ENCODE measurements at regions not wholly inside any gene's neighbourhood (a gene's known extent, or its start where the extent isn't known, plus 50 kb on each side); places are given as distances from the start of the nearest gene placed in this dataset.

GRCh38 chr15:81475926-81476325, 101.9 kb upstream of the TMC3 start:
- Histone ChIP-seq H4K20me1 (ENCODE audit: insufficient read depth, low read length) (no peaks in the 10 kb centered on the region), H3K79me2 (ENCODE audit: insufficient read depth, low read length) (no peaks in the 10 kb centered on the region), H3K4me2 (ENCODE audit: insufficient read depth, low read length) (no peak overlapping the region), H3K27me3 (ENCODE audit: insufficient read depth, low read length, poor library complexity) (no peaks in the 10 kb centered on the region), H3K36me3 (ENCODE audit: insufficient read depth, low read length) (no peaks in the 10 kb centered on the region), H3K9ac (ENCODE audit: low read depth, low read length) (no peak overlapping the region), H3K4me3 (ENCODE audit: low read depth in 1 of 2, low read length in 2 of 2) (no peak overlapping the region), H3K27ac (ENCODE audit: low read length) (no peak overlapping the region), H3K4me1 (ENCODE audit: insufficient read depth, low read length) (no peaks in the 10 kb centered on the region), H3K9me3 (ENCODE audit: insufficient read depth, low read length, severe bottlenecking) (no peaks in the 10 kb centered on the region), H2AFZ (ENCODE audit: low read depth, low read length) (no peak overlapping the region)
- DNase-seq (no peak), ATAC-seq (ENCODE audit: insufficient read depth, low read depth) (no peak)
- no peak for TF ChIP-seq EZH2 (IDR thresholded peaks at IDR 0.05; ENCODE audit: borderline replicate concordance, low read depth, low read length, severe bottlenecking)
- TF ChIP-seq CTCF (IDR thresholded peaks at IDR 0.05; ENCODE audit: borderline replicate concordance, extremely low read depth, low read length, poor library complexity, severe bottlenecking): no peak

GRCh38 chr15:81475471-81475870, 101.5 kb upstream of the TMC3 start:
- TF ChIP-seq CTCF (IDR thresholded peaks at IDR 0.05; ENCODE audit: borderline replicate concordance, extremely low read depth, low read length, poor library complexity, severe bottlenecking) (no peak), EZH2 (IDR thresholded peaks at IDR 0.05; ENCODE audit: borderline replicate concordance, low read depth, low read length, severe bottlenecking) (no peak)
- H4K20me1 ChIP-seq (ENCODE audit: insufficient read depth, low read length): no peaks in the 10 kb centered on the region
- H3K27me3 ChIP-seq (ENCODE audit: insufficient read depth, low read length, poor library complexity): no peaks in the 10 kb centered on the region

GRCh38 chr15:81473946-81474345, 99.9 kb upstream of the TMC3 start:
- H3K4me1 ChIP-seq (ENCODE audit: insufficient read depth, low read length): no peaks in the 10 kb centered on the region
- no peaks in the 10 kb centered on the region for H3K9me3 ChIP-seq (ENCODE audit: insufficient read depth, low read length, severe bottlenecking)
- H3K27me3 ChIP-seq (ENCODE audit: insufficient read depth, low read length, poor library complexity): no peaks in the 10 kb centered on the region
- H3K27ac ChIP-seq (ENCODE audit: low read length): no peak overlapping the region
- no peaks in the 10 kb centered on the region for H3K36me3 ChIP-seq (ENCODE audit: insufficient read depth, low read length)
- TF ChIP-seq CTCF (IDR thresholded peaks at IDR 0.05; ENCODE audit: borderline replicate concordance, extremely low read depth, low read length, poor library complexity, severe bottlenecking): no peak
- no peak for TF ChIP-seq EZH2 (IDR thresholded peaks at IDR 0.05; ENCODE audit: borderline replicate concordance, low read depth, low read length, severe bottlenecking)
- DNase-seq (no peak), ATAC-seq (ENCODE audit: insufficient read depth, low read depth) (no peak)
- H3K9ac ChIP-seq (ENCODE audit: low read depth, low read length): no peak overlapping the region
- H3K4me3 ChIP-seq (ENCODE audit: low read depth in 1 of 2, low read length in 2 of 2): no peak overlapping the region
- no peak overlapping the region for H3K4me2 ChIP-seq (ENCODE audit: insufficient read depth, low read length)
- no peaks in the 10 kb centered on the region for H3K79me2 ChIP-seq (ENCODE audit: insufficient read depth, low read length)
- no peaks in the 10 kb centered on the region for H4K20me1 ChIP-seq (ENCODE audit: insufficient read depth, low read length)
- no peak overlapping the region for H2AFZ ChIP-seq (ENCODE audit: low read depth, low read length)

More at GRCh38 chr15:81475471-81475870, 101.5 kb upstream of the TMC3 start:
- Histone ChIP-seq H3K4me2 (ENCODE audit: insufficient read depth, low read length) (no peak overlapping the region), H3K4me1 (ENCODE audit: insufficient read depth, low read length) (no peaks in the 10 kb centered on the region), H3K27ac (ENCODE audit: low read length) (no peak overlapping the region), H3K9ac (ENCODE audit: low read depth, low read length) (no peak overlapping the region), H3K36me3 (ENCODE audit: insufficient read depth, low read length) (no peaks in the 10 kb centered on the region), H3K4me3 (ENCODE audit: low read depth in 1 of 2, low read length in 2 of 2) (no peak overlapping the region), H3K79me2 (ENCODE audit: insufficient read depth, low read length) (no peaks in the 10 kb centered on the region), H3K9me3 (ENCODE audit: insufficient read depth, low read length, severe bottlenecking) (no peaks in the 10 kb centered on the region), H2AFZ (ENCODE audit: low read depth, low read length) (no peak overlapping the region)
- no peak for ATAC-seq (ENCODE audit: insufficient read depth, low read depth)
- no peak for DNase-seq

- TF ChIP-seq EZH2 (IDR thresholded peaks at IDR 0.05; ENCODE audit: borderline replicate concordance, low read depth, low read length, severe bottlenecking) (no peak), CTCF (IDR thresholded peaks at IDR 0.05; ENCODE audit: borderline replicate concordance, extremely low read depth, low read length, poor library complexity, severe bottlenecking) (no peak)
- no peaks in the 10 kb centered on the region for H3K36me3 ChIP-seq (ENCODE audit: insufficient read depth, low read length)
- H4K20me1 ChIP-seq (ENCODE audit: insufficient read depth, low read length): no peaks in the 10 kb centered on the region
- DNase-seq (no peak), ATAC-seq (ENCODE audit: insufficient read depth, low read depth) (no peak)
- no peaks in the 10 kb centered on the region for H3K4me1 ChIP-seq (ENCODE audit: insufficient read depth, low read length)
- no peak overlapping the region for H3K4me3 ChIP-seq (ENCODE audit: low read depth in 1 of 2, low read length in 2 of 2)
- H3K27me3 ChIP-seq (ENCODE audit: insufficient read depth, low read length, poor library complexity): no peaks in the 10 kb centered on the region
- no peak overlapping the region for H3K27ac ChIP-seq (ENCODE audit: low read length)
- H2AFZ ChIP-seq (ENCODE audit: low read depth, low read length): no peak overlapping the region
- no peaks in the 10 kb centered on the region for H3K79me2 ChIP-seq (ENCODE audit: insufficient read depth, low read length)
- no peak overlapping the region for H3K4me2 ChIP-seq (ENCODE audit: insufficient read depth, low read length)
- H3K9ac ChIP-seq (ENCODE audit: low read depth, low read length): no peak overlapping the region
- no peaks in the 10 kb centered on the region for H3K9me3 ChIP-seq (ENCODE audit: insufficient read depth, low read length, severe bottlenecking)
Measured at GRCh38 chr15:81473177-81473576, 99.2 kb upstream of the TMC3 start.

Data from DND-41 (cell line).